Nephron (organoid): ENCODE measurements at regions not wholly inside any gene's neighbourhood (a gene's known extent, or its start where the extent isn't known, plus 50 kb on each side); places are given as distances from the start of the nearest gene placed in this dataset.

ENCODE experiments used
- H3K27ac Mint-ChIP-seq, 3 experiments: 2 replicates each; pipeline ENCODE4 v1.8.0; 2020; ENCODE audit warnings: mixed read lengths in 3 of 3, mild to moderate bottlenecking in 2 of 3, moderate library complexity in 1 of 3
- H3K27me3 Mint-ChIP-seq: 2 replicates; pipeline ENCODE4 v1.8.0; 2021; ENCODE audit warnings: low read depth, mild to moderate bottlenecking, moderate library complexity, mixed read lengths
- H3K36me3 Mint-ChIP-seq: 2 replicates; pipeline ENCODE4 v1.8.0; 2020; ENCODE audit warnings: low read depth, mixed read lengths
- H3K4me1 Mint-ChIP-seq: 2 replicates; pipeline ENCODE4 v1.8.0; 2020; ENCODE audit warnings: mixed read lengths
- H3K4me3 Mint-ChIP-seq, 3 experiments: 2 replicates each; pipeline ENCODE4 v1.8.0; 2020; ENCODE audit warnings: mild to moderate bottlenecking in 3 of 3, mixed read lengths in 3 of 3, moderate library complexity in 2 of 3
- H3K9me3 Mint-ChIP-seq: 2 replicates; pipeline ENCODE4 v1.8.0; 2020; ENCODE audit warnings: mixed read lengths
- CTCF ChIP-seq, 3 experiments: fragments of 200-600 bp; sonication (generic); IDR thresholded peaks; one replicate each; pipeline ENCODE4 v1.5.0; 2021; ENCODE audit warnings: antibody characterized with exemption in 3 of 3; ENCODE audit not compliant: unreplicated experiment in 3 of 3

- Mint-ChIP-seq H3K4me3 (no peak overlapping the region), H3K27me3 (no peaks in the 10 kb centered on the region), H3K27ac (no peak overlapping the region), H3K9me3 (peaks cover 24% of the 10 kb centered on the region), H3K36me3 (no peaks in the 10 kb centered on the region), H3K4me1 (no peaks in the 10 kb centered on the region)
- no peak for TF ChIP-seq CTCF (IDR thresholded peaks at IDR 0.05; ENCODE audit: unreplicated experiment in 3 of 3)
Measured at GRCh38 chr14:34345718-34346465, 116.1 kb downstream of the SPTSSA start.

GRCh38 chr14:34344318-34344717 lies 117.7 kb downstream of the SPTSSA start:
- Mint-ChIP-seq H3K27me3 (no peaks in the 10 kb centered on the region), H3K36me3 (no peaks in the 10 kb centered on the region), H3K9me3 (peaks cover 24% of the 10 kb centered on the region), H3K4me3 (no peak overlapping the region), H3K4me1 (no peaks in the 10 kb centered on the region), H3K27ac (no peak overlapping the region)
- TF ChIP-seq CTCF (IDR thresholded peaks at IDR 0.05; ENCODE audit: unreplicated experiment in 3 of 3), result no peak

- Mint-ChIP-seq H3K4me1 (no peaks in the 10 kb centered on the region), H3K27ac (no peak overlapping the region), H3K36me3 (no peaks in the 10 kb centered on the region), H3K4me3 (no peak overlapping the region), H3K9me3 (peaks cover 14% of the 10 kb centered on the region), H3K27me3 (no peaks in the 10 kb centered on the region)
- no peak for TF ChIP-seq CTCF (IDR thresholded peaks at IDR 0.05; ENCODE audit: unreplicated experiment in 3 of 3)
Measured at GRCh38 chr14:34340025-34340625, 121.9 kb downstream of the SPTSSA start.

GRCh38 chr14:34338056-34338455 lies 124.0 kb downstream of the SPTSSA start:
- Mint-ChIP-seq H3K4me1 (no peaks in the 10 kb centered on the region), H3K27me3 (no peaks in the 10 kb centered on the region), H3K9me3 (peaks cover 3% of the 10 kb centered on the region), H3K27ac (no peak overlapping the region), H3K4me3 (no peak overlapping the region), H3K36me3 (no peaks in the 10 kb centered on the region)
- no peak for TF ChIP-seq CTCF (IDR thresholded peaks at IDR 0.05; ENCODE audit: unreplicated experiment in 3 of 3)

GRCh38 chr14:34336501-34336900 lies 125.5 kb downstream of the SPTSSA start:
- no peaks in the 10 kb centered on the region for H3K36me3 Mint-ChIP-seq
- no peaks in the 10 kb centered on the region for H3K4me1 Mint-ChIP-seq
- H3K27me3 Mint-ChIP-seq, result peaks cover under 1% of the 10 kb centered on the region
- no peaks in the 10 kb centered on the region for H3K9me3 Mint-ChIP-seq
- no peak for TF ChIP-seq CTCF (IDR thresholded peaks at IDR 0.05; ENCODE audit: unreplicated experiment in 3 of 3)
- no peak overlapping the region for H3K4me3 Mint-ChIP-seq
- no peak overlapping the region for H3K27ac Mint-ChIP-seq

- no peaks in the 10 kb centered on the region for H3K4me1 Mint-ChIP-seq
- H3K36me3 Mint-ChIP-seq, result no peaks in the 10 kb centered on the region
- H3K4me3 Mint-ChIP-seq, result no peak overlapping the region
- peaks cover 4% of the 10 kb centered on the region for H3K27me3 Mint-ChIP-seq
- no peak for TF ChIP-seq CTCF (IDR thresholded peaks at IDR 0.05; ENCODE audit: unreplicated experiment in 3 of 3)
- no peaks in the 10 kb centered on the region for H3K9me3 Mint-ChIP-seq
- H3K27ac Mint-ChIP-seq, result no peak overlapping the region
Measured at GRCh38 chr14:34335968-34336367, 126.1 kb downstream of the SPTSSA start.
